ENCODE measurements at regions not wholly inside any gene's neighbourhood (a gene's known extent, or its start where the extent isn't known, plus 50 kb on each side); places are given as distances from the start of the nearest gene placed in this dataset.

GRCh38 chr22:47610281-47610680 is 847.8 kb downstream of the TBC1D22A start:
- no peaks in the 10 kb centered on the region for H3K36me3 ChIP-seq
- ATAC-seq: no peak

DNA sequence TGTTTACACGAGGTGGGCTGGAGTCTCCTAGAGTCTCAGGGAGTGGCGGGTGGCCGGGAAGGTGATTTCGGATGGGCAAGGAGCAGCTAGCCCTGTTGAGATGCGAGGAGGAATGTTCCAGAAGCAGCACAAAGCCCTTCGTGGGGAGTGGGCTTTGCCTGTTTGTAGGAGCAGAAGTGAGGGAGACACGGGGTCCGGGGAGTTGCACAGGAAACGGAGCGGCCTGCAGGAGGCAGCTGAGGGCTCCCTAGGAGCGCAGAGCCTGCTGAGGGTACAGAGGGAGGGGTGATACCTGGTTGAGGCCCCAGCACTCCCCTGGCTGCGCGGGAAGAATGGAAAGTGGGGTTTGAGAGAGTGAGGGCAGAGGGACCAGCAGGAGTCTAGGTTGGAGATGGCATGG is 847.2 kb downstream of the TBC1D22A start:
- H3K4me3 ChIP-seq: no peak overlapping the region
- no peak for ATAC-seq
- TF ChIP-seq, protein P1, sequence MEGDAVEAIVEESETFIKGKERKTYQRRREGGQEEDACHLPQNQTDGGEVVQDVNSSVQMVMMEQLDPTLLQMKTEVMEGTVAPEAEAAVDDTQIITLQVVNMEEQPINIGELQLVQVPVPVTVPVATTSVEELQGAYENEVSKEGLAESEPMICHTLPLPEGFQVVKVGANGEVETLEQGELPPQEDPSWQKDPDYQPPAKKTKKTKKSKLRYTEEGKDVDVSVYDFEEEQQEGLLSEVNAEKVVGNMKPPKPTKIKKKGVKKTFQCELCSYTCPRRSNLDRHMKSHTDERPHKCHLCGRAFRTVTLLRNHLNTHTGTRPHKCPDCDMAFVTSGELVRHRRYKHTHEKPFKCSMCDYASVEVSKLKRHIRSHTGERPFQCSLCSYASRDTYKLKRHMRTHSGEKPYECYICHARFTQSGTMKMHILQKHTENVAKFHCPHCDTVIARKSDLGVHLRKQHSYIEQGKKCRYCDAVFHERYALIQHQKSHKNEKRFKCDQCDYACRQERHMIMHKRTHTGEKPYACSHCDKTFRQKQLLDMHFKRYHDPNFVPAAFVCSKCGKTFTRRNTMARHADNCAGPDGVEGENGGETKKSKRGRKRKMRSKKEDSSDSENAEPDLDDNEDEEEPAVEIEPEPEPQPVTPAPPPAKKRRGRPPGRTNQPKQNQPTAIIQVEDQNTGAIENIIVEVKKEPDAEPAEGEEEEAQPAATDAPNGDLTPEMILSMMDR (IDR thresholded peaks at IDR 0.05): no peak
- no peaks in the 10 kb centered on the region for H3K9me3 ChIP-seq
- no peak overlapping the region for H3K27ac ChIP-seq
- H3K36me3 ChIP-seq: no peaks in the 10 kb centered on the region
- DNase-seq: no peak
- intact Hi-C loops (cut with DNase I): no loop called here
- H3K4me1 ChIP-seq: no peaks in the 10 kb centered on the region
- peaks cover 0 to 35% of the 10 kb centered on the region in 2 donors for H3K27me3 ChIP-seq

More at GRCh38 chr22:47610281-47610680, 847.8 kb downstream of the TBC1D22A start:
- Histone ChIP-seq H3K4me1 (no peaks in the 10 kb centered on the region), H3K4me3 (no peak overlapping the region), H3K27me3 (peaks cover 0 to 35% of the 10 kb centered on the region in 2 donors), H3K27ac (no peak overlapping the region), H3K9me3 (no peaks in the 10 kb centered on the region)
- intact Hi-C loops (cut with DNase I): no loop called here
- TF ChIP-seq, protein P1 (IDR thresholded peaks at IDR 0.05): no peak
- no peak for DNase-seq

- Histone ChIP-seq H3K27ac (no peak overlapping the region), H3K4me3 (no peak overlapping the region), H3K4me1 (no peaks in the 10 kb centered on the region), H3K9me3 (no peaks in the 10 kb centered on the region), H3K36me3 (no peaks in the 10 kb centered on the region), H3K27me3 (peaks cover 0 to 35% of the 10 kb centered on the region in 2 donors)
- ATAC-seq (no peak), DNase-seq (peak in 1 of 4 donors; percentile 31)
- intact Hi-C loops (cut with DNase I): no loop called here
- TF ChIP-seq, protein P1 (IDR thresholded peaks at IDR 0.05): no peak
Measured at GRCh38 chr22:47608421-47608820, 846.0 kb downstream of the TBC1D22A start.

DNA sequence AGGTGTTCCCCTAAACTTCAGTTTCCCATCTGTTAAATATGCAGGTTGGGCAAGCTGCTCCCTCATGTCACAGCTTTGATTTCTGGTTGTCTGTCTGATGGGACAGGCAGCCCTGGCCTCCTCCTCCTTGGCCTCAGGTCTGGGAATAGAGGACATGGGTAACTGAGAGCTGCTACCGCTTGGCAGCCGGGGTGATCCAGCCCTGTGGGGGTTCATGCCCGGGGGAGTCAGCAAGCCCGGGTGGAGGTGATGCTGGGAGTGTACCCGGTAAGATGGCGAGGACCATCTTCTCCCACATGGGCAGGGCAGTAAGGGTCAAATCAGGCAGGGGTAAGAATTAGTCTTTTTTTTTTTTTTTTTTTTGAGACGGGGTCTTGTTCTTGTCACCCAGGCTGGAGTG is 845.0 kb downstream of the TBC1D22A start:
- Histone ChIP-seq H3K27me3 (peaks cover 0 to 39% of the 10 kb centered on the region in 2 donors), H3K9me3 (no peaks in the 10 kb centered on the region), H3K4me3 (no peak overlapping the region), H3K4me1 (no peaks in the 10 kb centered on the region), H3K27ac (no peak overlapping the region), H3K36me3 (no peaks in the 10 kb centered on the region)
- TF ChIP-seq, protein P1 (IDR thresholded peaks at IDR 0.05): no peak
- intact Hi-C loops (cut with DNase I): no loop called here
- ATAC-seq (no peak), DNase-seq (no peak)

DNA sequence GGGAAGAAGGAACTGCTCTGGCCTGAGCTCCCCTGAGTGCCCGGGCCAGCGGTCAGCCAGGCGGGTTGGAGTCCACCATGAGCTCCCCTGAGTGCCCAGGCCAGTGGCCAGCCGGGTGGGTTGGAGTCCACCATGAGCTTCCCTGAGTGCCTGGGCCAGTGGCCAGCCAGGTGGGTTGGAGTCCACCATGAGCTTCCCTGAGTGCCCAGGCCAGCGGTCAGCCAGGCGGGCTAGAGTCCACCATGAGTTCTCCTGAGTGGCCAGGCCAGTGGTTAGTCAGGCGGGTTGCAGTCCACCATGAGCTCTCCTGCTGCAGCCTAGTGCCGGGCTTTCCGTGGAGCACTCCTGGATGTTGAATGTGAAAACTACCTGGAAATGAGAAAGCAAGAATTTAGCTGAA is 844.0 kb downstream of the TBC1D22A start:
- no peaks in the 10 kb centered on the region for H3K4me1 ChIP-seq
- H3K9me3 ChIP-seq: no peaks in the 10 kb centered on the region
- no peaks in the 10 kb centered on the region for H3K36me3 ChIP-seq
- TF ChIP-seq, protein P1 (IDR thresholded peaks at IDR 0.05): no peak
- peaks cover 0 to 41% of the 10 kb centered on the region in 2 donors for H3K27me3 ChIP-seq
- no peak overlapping the region for H3K27ac ChIP-seq
- no peak overlapping the region for H3K4me3 ChIP-seq
- intact Hi-C loops (cut with DNase I): no loop called here
- DNase-seq (no peak), ATAC-seq (no peak)

Measured in left lung (tissue), 4 donors.